Activated naive CD8-positive, alpha-beta T cell treated with anti-CD3 and anti-CD28 coated beads for 36 hours (primary cell): ENCODE measurements at regions not wholly inside any gene's neighbourhood (a gene's known extent, or its start where the extent isn't known, plus 50 kb on each side); places are given as distances from the start of the nearest gene placed in this dataset.
A peak's percentile ranks its signal among the peaks of the same experiment; 100 is the strongest.

Source experiments
- DNase-seq: peaks from one replicate; pipeline ENCODE4 v3.0.0; 2021
- H3K27ac Mint-ChIP-seq: one replicate; pipeline ENCODE4 v1.8.0; 2022; ENCODE audit warnings: mild to moderate bottlenecking, moderate library complexity, mixed read lengths
- H3K27me3 Mint-ChIP-seq: one replicate; pipeline ENCODE4 v1.8.0; 2022; ENCODE audit warnings: mild to moderate bottlenecking, mixed read lengths
- H3K36me3 Mint-ChIP-seq: one replicate; pipeline ENCODE4 v1.8.0; 2021; ENCODE audit warnings: mild to moderate bottlenecking, mixed read lengths
- H3K4me1 Mint-ChIP-seq: one replicate; pipeline ENCODE4 v1.8.0; 2021; ENCODE audit warnings: mixed read lengths
- H3K4me3 Mint-ChIP-seq: one replicate; pipeline ENCODE4 v1.8.0; 2022; ENCODE audit warnings: mild to moderate bottlenecking, moderate library complexity, mixed read lengths
- H3K9me3 Mint-ChIP-seq: one replicate; pipeline ENCODE4 v1.8.0; 2022; ENCODE audit warnings: mixed read lengths

DNA sequence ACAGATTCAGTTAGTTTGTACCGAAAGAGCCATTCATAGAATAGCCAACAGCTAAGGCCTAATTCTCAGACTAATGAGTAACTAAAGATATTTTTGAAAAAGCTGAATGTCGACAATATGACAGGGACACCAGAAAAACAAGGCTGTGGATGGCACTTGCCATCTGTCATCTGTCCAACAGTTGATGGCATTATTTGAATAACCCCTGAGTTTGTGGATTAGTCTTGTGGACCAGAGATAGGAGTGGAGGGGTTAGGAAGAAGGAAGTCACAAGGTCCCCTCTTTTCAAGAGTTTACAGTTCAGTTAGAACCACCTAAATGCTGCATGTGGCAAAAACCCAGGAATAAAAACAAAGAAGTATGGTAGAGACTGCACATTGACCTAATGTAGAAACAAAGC lies 356.5 kb upstream of the DUSP10 start:
- Mint-ChIP-seq H3K4me3 (no peak overlapping the region), H3K36me3 (no peaks in the 10 kb centered on the region), H3K4me1 (peaks cover 2% of the 10 kb centered on the region), H3K27me3 (no peaks in the 10 kb centered on the region), H3K27ac (no peak overlapping the region), H3K9me3 (no peaks in the 10 kb centered on the region)
- DNase-seq = no peak

DNA sequence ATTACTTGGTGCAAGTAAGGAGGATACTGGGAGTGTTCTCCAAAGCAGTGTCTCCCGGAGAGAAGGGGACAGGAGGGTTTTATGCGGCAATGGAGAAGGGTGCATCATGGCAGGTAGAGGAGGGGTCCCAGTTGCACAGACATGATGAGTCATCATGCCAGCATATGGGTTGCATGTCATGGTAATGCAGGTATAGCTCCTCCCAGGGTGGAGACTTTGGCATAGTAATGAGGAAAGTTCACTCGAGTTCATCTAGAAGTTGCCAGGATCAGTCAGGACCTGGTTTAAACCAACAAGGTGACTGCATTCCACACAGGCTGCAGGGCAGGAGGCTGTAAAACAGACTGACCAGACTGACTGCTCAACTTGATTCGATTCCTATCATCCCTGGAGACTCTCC lies 355.7 kb upstream of the DUSP10 start:
- Mint-ChIP-seq H3K4me1 (peaks cover 2% of the 10 kb centered on the region), H3K4me3 (no peak overlapping the region), H3K27me3 (no peaks in the 10 kb centered on the region), H3K36me3 (no peaks in the 10 kb centered on the region), H3K27ac (no peak overlapping the region), H3K9me3 (no peaks in the 10 kb centered on the region)
- DNase-seq = no peak

DNA sequence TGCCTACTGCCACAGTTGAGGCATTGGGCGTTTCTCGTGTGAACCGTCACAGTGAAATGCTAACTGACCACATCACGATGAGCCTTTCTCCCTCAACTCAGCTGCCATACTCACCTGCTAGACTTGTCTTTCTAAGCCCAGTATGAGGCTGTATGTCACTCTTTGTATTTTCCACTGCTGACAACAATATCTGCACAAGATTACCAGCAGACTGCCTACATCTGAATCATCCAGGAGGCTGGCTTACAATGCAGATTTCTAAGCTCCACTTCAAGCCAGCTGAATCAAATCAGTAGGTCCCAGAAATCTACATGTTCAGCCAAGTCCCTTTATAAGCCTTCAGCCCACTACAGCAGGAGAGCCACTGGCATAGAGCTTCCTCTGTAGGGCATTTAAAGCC lies 355.0 kb upstream of the DUSP10 start:
- no peaks in the 10 kb centered on the region for H3K27me3 Mint-ChIP-seq
- H3K27ac Mint-ChIP-seq = no peak overlapping the region
- H3K4me1 Mint-ChIP-seq = peaks cover 2% of the 10 kb centered on the region
- no peak for DNase-seq
- no peaks in the 10 kb centered on the region for H3K9me3 Mint-ChIP-seq
- no peaks in the 10 kb centered on the region for H3K36me3 Mint-ChIP-seq
- H3K4me3 Mint-ChIP-seq = no peak overlapping the region

DNA sequence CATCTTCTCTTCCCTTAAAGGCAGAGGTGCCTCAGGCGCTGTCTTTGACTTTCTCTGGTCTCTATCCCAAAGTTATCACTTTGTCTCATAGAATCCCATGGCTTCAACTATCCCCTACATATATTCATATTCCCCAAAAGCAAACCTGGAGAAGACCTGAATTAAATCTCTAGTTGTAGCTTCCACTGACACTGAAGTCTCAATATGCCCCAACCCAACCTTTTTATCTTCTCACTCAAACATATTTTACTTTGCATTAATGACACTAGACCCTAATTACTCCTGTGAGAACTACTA lies 354.5 kb upstream of the DUSP10 start:
- Mint-ChIP-seq H3K4me1 (peaks cover 2% of the 10 kb centered on the region), H3K9me3 (no peaks in the 10 kb centered on the region), H3K27me3 (no peaks in the 10 kb centered on the region), H3K27ac (no peak overlapping the region), H3K4me3 (no peak overlapping the region), H3K36me3 (no peaks in the 10 kb centered on the region)
- DNase-seq = no peak

DNA sequence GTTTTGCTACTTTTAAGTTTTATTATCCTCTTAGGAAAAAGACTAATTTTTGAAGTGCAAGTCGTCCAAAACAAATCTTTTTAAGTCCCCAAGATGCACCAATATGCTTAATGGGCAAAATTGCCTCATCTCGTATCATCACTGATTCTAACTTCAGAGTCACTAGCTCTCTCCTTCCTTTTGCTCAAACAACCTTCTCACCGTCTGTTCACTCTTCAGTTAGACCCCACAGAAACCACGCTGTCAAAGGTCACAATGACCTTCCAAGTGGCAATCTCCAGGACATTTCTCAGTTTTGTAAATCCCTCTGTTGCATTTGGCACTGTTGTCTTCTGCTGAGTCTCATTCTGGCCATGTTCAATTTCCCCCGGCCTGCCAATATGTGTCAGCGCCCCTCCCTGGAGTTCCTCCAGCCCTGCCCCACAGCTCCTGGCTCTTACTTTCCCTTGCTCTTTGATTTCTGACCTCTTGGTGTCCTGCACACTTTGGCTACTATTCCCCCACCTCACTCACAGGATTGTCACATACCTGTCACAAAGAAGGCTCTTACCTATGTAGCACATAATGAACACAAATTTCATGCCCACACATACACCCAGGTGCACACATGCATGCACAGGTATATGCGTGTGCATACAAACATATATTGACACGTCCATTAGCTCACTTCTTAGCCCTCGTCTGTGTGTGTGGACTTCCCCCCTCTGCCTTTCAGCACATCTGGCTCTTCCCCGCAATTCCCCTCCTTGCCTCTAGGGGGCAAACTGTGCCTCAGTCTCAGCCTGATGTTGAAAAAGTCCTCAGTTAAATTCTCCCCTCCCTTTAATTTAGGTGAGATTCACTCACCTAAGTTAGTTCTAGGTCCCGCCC lies 354.0 kb upstream of the DUSP10 start:
- Mint-ChIP-seq H3K36me3 (no peaks in the 10 kb centered on the region), H3K4me3 (no peak overlapping the region), H3K9me3 (no peaks in the 10 kb centered on the region), H3K27ac (no peak overlapping the region), H3K4me1 (peaks cover 2% of the 10 kb centered on the region), H3K27me3 (no peaks in the 10 kb centered on the region)
- DNase-seq = peak; percentile 43

DNA sequence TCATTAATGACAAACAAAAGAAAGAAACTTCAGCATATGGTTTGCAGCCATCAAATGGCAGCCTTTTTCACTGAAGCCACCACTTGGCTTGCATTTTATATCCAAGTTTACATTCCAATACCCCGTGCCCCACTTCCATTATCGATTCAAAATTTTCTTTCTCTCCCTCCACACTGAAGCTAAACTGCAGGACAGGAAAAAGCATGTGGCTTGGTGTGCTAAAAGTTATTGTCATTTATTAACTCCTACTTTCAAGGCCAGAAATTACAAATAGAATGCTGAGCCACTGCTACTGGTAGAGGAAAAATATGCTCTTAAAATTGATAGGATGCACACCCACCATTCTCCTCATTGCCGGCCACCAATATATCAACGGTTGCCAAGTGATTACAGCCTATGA lies 351.6 kb upstream of the DUSP10 start:
- Mint-ChIP-seq H3K27ac (no peak overlapping the region), H3K36me3 (no peaks in the 10 kb centered on the region), H3K27me3 (no peaks in the 10 kb centered on the region), H3K4me3 (no peak overlapping the region), H3K4me1 (peaks cover 2% of the 10 kb centered on the region), H3K9me3 (no peaks in the 10 kb centered on the region)
- DNase-seq = no peak

DNA sequence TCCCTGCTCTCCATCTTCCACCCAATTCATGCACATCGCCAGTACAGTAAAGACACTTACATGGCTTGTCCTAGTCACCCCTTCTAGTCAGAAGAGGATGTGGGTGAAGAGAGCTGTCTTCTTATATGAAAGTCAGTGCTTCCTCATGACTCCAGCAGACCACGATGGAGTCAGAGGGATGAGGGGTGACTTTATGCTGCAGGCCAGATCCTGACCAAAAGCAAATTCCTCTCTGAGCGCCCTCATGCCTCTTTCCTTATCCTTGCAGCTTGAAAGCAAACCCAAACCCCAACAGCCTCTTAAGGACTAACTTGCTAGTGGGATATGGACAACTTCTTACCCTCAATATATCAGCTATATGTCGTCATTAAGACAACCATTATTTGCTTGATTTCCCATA lies 348.2 kb upstream of the DUSP10 start:
- Mint-ChIP-seq H3K36me3 (no peaks in the 10 kb centered on the region), H3K4me3 (no peak overlapping the region), H3K27me3 (peaks cover 5% of the 10 kb centered on the region), H3K9me3 (no peaks in the 10 kb centered on the region), H3K4me1 (peaks cover 2% of the 10 kb centered on the region), H3K27ac (no peak overlapping the region)
- no peak for DNase-seq

DNA sequence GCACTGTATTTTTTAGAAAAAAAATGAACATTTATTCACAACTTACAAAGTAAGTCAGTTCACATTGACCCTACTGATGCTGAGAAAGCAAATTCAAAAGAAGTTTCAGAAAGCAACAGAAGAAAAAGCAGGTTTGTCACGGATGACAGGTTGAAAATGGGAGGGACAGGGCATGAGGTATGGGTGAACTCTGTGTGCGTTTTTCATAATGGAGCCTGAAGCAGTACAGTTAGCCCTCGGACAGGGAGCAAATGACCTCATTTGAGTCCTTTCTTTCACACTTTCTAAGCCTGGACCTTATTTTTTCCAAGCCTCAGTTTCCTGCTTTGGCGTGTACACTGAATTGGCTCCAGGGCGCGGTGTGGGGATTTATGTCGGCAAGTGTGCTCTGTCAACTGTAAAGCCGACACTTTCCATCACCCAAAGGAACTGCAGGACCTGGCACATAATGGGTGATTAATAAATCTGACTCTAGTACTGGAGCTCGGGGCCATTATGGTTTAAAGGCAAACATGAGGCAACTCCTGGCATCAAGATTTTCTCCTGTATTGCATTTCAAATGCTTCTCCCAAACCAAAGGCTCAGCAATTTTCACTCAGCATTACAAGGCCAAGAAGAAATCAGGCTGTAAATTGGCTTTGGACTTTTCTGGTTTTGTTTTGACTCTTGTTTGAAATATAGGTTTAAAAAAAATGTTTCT lies 345.5 kb upstream of the DUSP10 start:
- Mint-ChIP-seq H3K27ac (no peak overlapping the region), H3K27me3 (peaks cover 5% of the 10 kb centered on the region), H3K4me3 (no peak overlapping the region), H3K9me3 (no peaks in the 10 kb centered on the region), H3K4me1 (no peaks in the 10 kb centered on the region), H3K36me3 (no peaks in the 10 kb centered on the region)
- no peak for DNase-seq

DNA sequence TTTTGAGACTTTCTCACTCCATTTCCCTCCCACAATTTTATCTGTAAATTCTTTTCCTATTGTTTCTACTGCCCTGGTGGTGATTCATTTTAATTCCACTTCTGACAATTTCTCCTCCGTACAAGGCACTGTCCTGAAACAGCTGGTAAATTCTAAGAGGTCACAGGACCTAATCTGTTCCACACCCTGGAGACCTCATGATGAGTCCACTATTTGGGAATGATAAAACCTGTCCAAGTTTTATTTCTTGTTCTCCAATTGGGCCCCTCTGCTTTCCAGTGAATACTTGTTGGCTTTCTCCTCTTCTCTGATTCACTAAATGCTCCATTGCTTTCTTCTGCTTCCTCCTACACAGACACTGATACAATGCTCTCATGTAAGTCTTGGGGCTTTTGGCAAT lies 343.1 kb upstream of the DUSP10 start:
- Mint-ChIP-seq H3K27me3 (peaks cover 5% of the 10 kb centered on the region), H3K27ac (no peak overlapping the region), H3K4me1 (no peaks in the 10 kb centered on the region)

DNA sequence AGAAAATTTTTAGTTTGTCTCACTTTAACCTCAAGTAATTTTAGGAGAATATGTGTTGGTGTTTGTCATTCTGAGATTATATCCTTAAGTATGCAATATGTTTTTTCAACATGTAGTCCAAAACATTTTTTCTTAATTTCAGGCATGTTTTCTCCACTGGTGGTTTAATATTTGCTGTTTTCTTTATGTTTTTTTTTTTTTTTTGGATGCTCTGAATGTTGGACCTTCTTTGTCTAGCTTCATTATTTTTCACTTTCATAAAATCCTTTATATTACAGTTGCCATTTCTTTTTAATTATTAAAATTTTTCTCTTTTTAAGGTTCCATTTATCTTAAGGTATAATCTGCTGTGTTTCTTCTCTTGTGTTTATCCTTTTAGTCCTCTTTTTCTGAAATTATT lies 342.2 kb upstream of the DUSP10 start:
- H3K4me1 Mint-ChIP-seq = no peaks in the 10 kb centered on the region
- no peak for DNase-seq
- H3K27ac Mint-ChIP-seq = no peak overlapping the region
- H3K9me3 Mint-ChIP-seq = peaks cover 2% of the 10 kb centered on the region
- peaks cover 5% of the 10 kb centered on the region for H3K27me3 Mint-ChIP-seq
- H3K36me3 Mint-ChIP-seq = no peaks in the 10 kb centered on the region
- no peak overlapping the region for H3K4me3 Mint-ChIP-seq

More for the DNA sequence above, 343.1 kb upstream of the DUSP10 start:
- Mint-ChIP-seq H3K36me3 (no peaks in the 10 kb centered on the region), H3K4me3 (no peak overlapping the region), H3K9me3 (peaks cover 2% of the 10 kb centered on the region)
- DNase-seq = no peak

DNA sequence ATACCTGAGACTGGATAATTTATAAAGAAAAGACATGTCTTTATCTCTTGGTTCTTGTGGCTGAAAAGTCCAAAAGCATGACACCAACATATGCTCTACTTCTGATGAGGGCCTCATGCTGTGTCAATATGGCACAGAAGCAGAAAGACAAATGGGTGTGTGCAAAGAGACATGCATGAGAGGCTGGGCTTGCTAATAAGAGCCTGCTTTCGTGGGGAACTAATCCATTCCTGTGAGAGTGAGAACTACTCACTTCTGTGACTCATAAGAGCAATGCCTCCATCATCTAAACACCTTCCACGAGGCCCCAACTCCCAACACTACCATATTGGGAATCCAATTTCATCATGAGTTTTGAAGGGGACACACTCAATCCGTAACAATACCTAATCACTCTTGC lies 340.0 kb upstream of the DUSP10 start:
- Mint-ChIP-seq H3K27me3 (peaks cover 5% of the 10 kb centered on the region), H3K36me3 (no peaks in the 10 kb centered on the region), H3K9me3 (peaks cover 2% of the 10 kb centered on the region), H3K4me1 (no peaks in the 10 kb centered on the region), H3K4me3 (no peak overlapping the region), H3K27ac (no peak overlapping the region)
- no peak for DNase-seq

DNA sequence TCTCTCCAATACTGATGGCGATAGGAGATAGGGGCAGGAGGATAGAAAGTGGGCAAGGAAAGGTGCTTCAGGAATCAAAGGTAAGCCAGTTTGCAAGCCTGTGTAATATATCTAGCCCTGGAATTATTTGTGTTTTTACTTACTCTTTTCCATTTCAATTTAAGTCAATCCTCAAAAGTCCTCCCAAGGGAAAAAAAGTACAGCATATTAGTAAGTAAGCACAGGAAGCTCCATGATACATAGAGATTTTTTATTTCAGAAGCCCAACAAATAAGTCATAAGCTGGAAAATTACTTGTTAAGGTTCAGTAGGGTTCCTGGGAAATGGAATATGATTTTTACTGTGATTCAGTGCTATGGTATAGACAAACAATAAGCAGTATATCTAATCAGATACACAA lies 337.7 kb upstream of the DUSP10 start:
- H3K27ac Mint-ChIP-seq = no peak overlapping the region
- DNase-seq = no peak
- peaks cover 2% of the 10 kb centered on the region for H3K9me3 Mint-ChIP-seq
- no peaks in the 10 kb centered on the region for H3K36me3 Mint-ChIP-seq
- H3K4me1 Mint-ChIP-seq = no peaks in the 10 kb centered on the region
- H3K27me3 Mint-ChIP-seq = peaks cover 4% of the 10 kb centered on the region
- no peak overlapping the region for H3K4me3 Mint-ChIP-seq

DNA sequence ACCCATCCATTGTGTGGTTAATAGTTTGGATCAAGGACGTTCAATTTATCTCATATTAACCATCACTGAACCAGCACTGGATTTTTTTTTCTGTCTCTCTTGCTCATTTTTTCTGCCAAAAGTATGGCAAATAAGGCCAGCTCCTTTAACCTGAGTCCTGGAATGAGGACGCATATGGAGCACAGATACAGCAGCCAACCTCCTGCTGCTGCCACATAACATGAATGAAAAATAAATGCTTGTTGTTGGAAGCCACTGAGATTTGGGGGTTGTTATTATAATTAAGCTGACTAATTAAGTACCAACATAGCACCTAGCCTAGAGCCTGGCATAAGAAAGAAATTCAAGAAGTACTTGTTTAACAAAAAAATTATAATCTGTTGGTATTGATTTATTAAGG lies 335.3 kb upstream of the DUSP10 start:
- no peak overlapping the region for H3K4me3 Mint-ChIP-seq
- no peaks in the 10 kb centered on the region for H3K4me1 Mint-ChIP-seq
- H3K36me3 Mint-ChIP-seq = no peaks in the 10 kb centered on the region
- H3K27me3 Mint-ChIP-seq = peaks cover 4% of the 10 kb centered on the region
- no peak overlapping the region for H3K27ac Mint-ChIP-seq
- no peak for DNase-seq
- peaks cover under 1% of the 10 kb centered on the region for H3K9me3 Mint-ChIP-seq

DNA sequence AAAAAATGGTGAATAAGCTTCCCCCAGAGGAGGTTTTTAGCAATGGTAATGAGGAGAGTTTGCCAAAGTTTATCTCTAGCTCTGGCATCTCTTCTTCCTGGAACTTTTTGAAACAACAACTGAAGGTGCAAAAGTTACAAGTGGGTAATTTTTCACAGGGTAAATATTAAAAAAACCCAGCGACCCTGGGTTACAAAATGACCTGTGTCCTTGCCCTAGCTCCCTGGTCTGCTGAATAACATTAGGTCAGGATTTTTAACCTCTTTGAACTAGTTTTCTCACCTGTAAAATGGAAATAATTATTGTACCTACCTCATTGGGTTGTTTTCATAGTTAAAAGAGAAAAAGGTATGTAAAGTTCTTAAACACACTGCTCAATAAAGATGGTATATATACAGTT lies 332.4 kb upstream of the DUSP10 start:
- DNase-seq = no peak
- Mint-ChIP-seq H3K4me3 (no peak overlapping the region), H3K36me3 (no peaks in the 10 kb centered on the region), H3K27ac (no peak overlapping the region), H3K27me3 (peaks cover 4% of the 10 kb centered on the region), H3K9me3 (no peaks in the 10 kb centered on the region), H3K4me1 (no peaks in the 10 kb centered on the region)

DNA sequence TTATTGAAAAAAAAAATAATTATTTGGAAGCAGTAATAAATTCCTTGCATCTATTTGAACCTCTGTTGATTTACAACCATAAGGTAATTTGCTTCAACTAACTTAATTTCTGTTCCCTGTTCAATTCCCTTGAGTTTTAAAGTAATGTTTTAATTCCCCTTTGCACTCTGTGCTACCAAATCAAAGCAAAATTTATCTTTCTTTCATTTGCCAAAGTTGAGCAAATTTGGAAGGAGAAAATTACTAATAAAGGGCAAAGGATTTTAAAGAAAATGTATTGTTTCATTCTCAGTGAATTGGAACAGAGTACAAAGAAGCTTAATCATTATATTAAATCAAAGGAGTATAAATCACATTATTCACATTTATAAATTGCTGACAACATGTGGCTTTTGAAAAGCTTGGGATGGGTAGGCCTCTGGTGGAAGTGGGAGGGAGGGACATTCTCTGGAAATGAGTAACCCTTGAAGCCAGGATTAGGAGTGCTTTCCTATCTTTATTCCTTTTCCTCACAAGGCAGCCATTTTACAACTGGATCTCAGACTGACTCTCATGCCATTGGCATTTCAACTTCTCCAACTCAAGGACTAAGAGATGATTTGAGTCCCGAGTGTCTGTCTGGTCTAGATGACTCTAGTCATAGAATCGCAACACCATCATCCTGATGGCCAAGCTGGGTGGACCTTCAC lies 331.6 kb upstream of the DUSP10 start:
- H3K36me3 Mint-ChIP-seq = no peaks in the 10 kb centered on the region

More for the DNA sequence above, 331.6 kb upstream of the DUSP10 start:
- peaks cover 4% of the 10 kb centered on the region for H3K27me3 Mint-ChIP-seq
- H3K27ac Mint-ChIP-seq = no peak overlapping the region
- H3K4me3 Mint-ChIP-seq = no peak overlapping the region
- H3K4me1 Mint-ChIP-seq = no peaks in the 10 kb centered on the region
- H3K9me3 Mint-ChIP-seq = no peaks in the 10 kb centered on the region
- no peak for DNase-seq
